Fibroblast of lung (primary cell): ENCODE measurements at regions not wholly inside any gene's neighbourhood (a gene's known extent, or its start where the extent isn't known, plus 50 kb on each side); places are given as distances from the start of the nearest gene placed in this dataset.

Experiments used
- DNase-seq, 2 donors: peaks; one replicate each; pipeline versions ENCODE4 v3.0.0 to v3.0.0-alpha.2; 2010; ENCODE audit warnings: low read depth in 2 of 2
- H2AFZ ChIP-seq: 2 replicates; pipeline ENCODE4 v1.5.1; 2012; ENCODE audit warnings: low read length, control low read depth, inconsistent platforms
- H3K27ac ChIP-seq: 2 replicates; pipeline ENCODE4 v1.5.1; 2011; ENCODE audit warnings: low read length, control low read depth; ENCODE audit not compliant: insufficient read depth
- H3K27me3 ChIP-seq: 2 replicates; pipeline ENCODE4 v1.5.1; 2011; ENCODE audit warnings: mild to moderate bottlenecking, low read length; ENCODE audit not compliant: control insufficient read depth, insufficient read depth
- H3K36me3 ChIP-seq: 2 replicates; pipeline ENCODE4 v1.5.1; 2011; ENCODE audit warnings: low read length; ENCODE audit not compliant: control insufficient read depth, insufficient read depth
- H3K4me1 ChIP-seq: 2 replicates; pipeline ENCODE4 v1.5.1; 2011; ENCODE audit warnings: low read length; ENCODE audit not compliant: control insufficient read depth, insufficient read depth; ENCODE audit errors: extremely low read depth
- H3K4me2 ChIP-seq: 2 replicates; pipeline ENCODE4 v1.5.1; 2011; ENCODE audit warnings: low read length, control low read depth; ENCODE audit not compliant: insufficient read depth; ENCODE audit errors: extremely low read depth
- H3K4me3 ChIP-seq, 4 experiments: fragments of 200-600 bp in 1 of 4; sonication (generic) in 1 of 4; replicated peaks in 1 of 4; 2 replicates each; pipeline ENCODE4 v1.5.1; 2011 to 2016; ENCODE audit warnings: low read length in 4 of 4, low read depth in 3 of 4, mild to moderate bottlenecking in 3 of 4, control low read depth in 2 of 4, inconsistent platforms in 1 of 4, mixed read lengths in 1 of 4; ENCODE audit not compliant: insufficient read depth in 1 of 4; ENCODE audit errors: control extremely low read depth in 1 of 4
- H3K79me2 ChIP-seq: 2 replicates; pipeline ENCODE4 v1.5.1; 2012; ENCODE audit warnings: mild to moderate bottlenecking, low read length, inconsistent platforms; ENCODE audit not compliant: control insufficient read depth, insufficient read depth
- H3K9ac ChIP-seq: 2 replicates; pipeline ENCODE4 v1.5.1; 2011; ENCODE audit warnings: mild to moderate bottlenecking, low read length, control low read depth; ENCODE audit not compliant: insufficient read depth
- H3K9me3 ChIP-seq: 2 replicates; pipeline ENCODE4 v1.5.1; 2012; ENCODE audit warnings: low read depth, low read length; ENCODE audit not compliant: control insufficient read depth, insufficient read depth
- H4K20me1 ChIP-seq: 2 replicates; pipeline ENCODE4 v1.5.1; 2011; ENCODE audit warnings: low read length; ENCODE audit not compliant: control insufficient read depth, insufficient read depth; ENCODE audit errors: extremely low read depth
- EZH2 ChIP-seq: IDR thresholded peaks from 2 replicates; pipeline ENCODE4 v1.5.1; 2012; ENCODE audit warnings: low read length, control low read depth, mild to moderate bottlenecking; ENCODE audit errors: missing control alignments
- TF ChIP-seq, protein P1 (sequence below), 2 donors: IDR thresholded peaks in 1 of 2; conservative IDR thresholded peaks in 1 of 2; 1 replicate in 1 of 2; 2 replicates in 1 of 2; pipeline ENCODE4 v1.5.1; 2011 to 2012; ENCODE audit warnings: low read length in 2 of 2, control low read depth in 1 of 2, inconsistent platforms in 1 of 2, low read depth in 1 of 2, mild to moderate bottlenecking in 1 of 2

GRCh38 chr1:30325999-30326398, 397.4 kb downstream of the MATN1 start:
- H3K9ac ChIP-seq: no peak overlapping the region
- no peak overlapping the region for H3K4me3 ChIP-seq
- H3K4me2 ChIP-seq: no peak overlapping the region
- no peaks in the 10 kb centered on the region for H3K4me1 ChIP-seq
- TF ChIP-seq, protein P1, sequence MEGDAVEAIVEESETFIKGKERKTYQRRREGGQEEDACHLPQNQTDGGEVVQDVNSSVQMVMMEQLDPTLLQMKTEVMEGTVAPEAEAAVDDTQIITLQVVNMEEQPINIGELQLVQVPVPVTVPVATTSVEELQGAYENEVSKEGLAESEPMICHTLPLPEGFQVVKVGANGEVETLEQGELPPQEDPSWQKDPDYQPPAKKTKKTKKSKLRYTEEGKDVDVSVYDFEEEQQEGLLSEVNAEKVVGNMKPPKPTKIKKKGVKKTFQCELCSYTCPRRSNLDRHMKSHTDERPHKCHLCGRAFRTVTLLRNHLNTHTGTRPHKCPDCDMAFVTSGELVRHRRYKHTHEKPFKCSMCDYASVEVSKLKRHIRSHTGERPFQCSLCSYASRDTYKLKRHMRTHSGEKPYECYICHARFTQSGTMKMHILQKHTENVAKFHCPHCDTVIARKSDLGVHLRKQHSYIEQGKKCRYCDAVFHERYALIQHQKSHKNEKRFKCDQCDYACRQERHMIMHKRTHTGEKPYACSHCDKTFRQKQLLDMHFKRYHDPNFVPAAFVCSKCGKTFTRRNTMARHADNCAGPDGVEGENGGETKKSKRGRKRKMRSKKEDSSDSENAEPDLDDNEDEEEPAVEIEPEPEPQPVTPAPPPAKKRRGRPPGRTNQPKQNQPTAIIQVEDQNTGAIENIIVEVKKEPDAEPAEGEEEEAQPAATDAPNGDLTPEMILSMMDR (conservative IDR thresholded peaks at IDR 0.05 in 1 of 2, IDR thresholded peaks at IDR 0.05 in 1 of 2; ENCODE audit: low read depth in 1 of 2, low read length in 2 of 2): no peak
- no peak for TF ChIP-seq EZH2
- no peak for DNase-seq
- H2AFZ ChIP-seq: no peak overlapping the region
- no peaks in the 10 kb centered on the region for H3K27me3 ChIP-seq
- no peaks in the 10 kb centered on the region for H3K36me3 ChIP-seq
- no peak overlapping the region for H3K27ac ChIP-seq
- no peaks in the 10 kb centered on the region for H3K79me2 ChIP-seq
- no peaks in the 10 kb centered on the region for H3K9me3 ChIP-seq
- H4K20me1 ChIP-seq: no peaks in the 10 kb centered on the region

GRCh38 chr1:30325085-30325935, 398.1 kb downstream of the MATN1 start:
- TF ChIP-seq EZH2: no peak
- TF ChIP-seq, protein P1 (conservative IDR thresholded peaks at IDR 0.05 in 1 of 2, IDR thresholded peaks at IDR 0.05 in 1 of 2; ENCODE audit: low read depth in 1 of 2, low read length in 2 of 2): no peak
- Histone ChIP-seq H3K9ac (no peak overlapping the region), H3K27ac (no peak overlapping the region), H2AFZ (no peak overlapping the region), H4K20me1 (no peaks in the 10 kb centered on the region), H3K4me2 (no peak overlapping the region), H3K4me3 (no peak overlapping the region), H3K79me2 (no peaks in the 10 kb centered on the region), H3K36me3 (no peaks in the 10 kb centered on the region), H3K4me1 (no peaks in the 10 kb centered on the region), H3K27me3 (no peaks in the 10 kb centered on the region), H3K9me3 (no peaks in the 10 kb centered on the region)
- no peak for DNase-seq

DNA sequence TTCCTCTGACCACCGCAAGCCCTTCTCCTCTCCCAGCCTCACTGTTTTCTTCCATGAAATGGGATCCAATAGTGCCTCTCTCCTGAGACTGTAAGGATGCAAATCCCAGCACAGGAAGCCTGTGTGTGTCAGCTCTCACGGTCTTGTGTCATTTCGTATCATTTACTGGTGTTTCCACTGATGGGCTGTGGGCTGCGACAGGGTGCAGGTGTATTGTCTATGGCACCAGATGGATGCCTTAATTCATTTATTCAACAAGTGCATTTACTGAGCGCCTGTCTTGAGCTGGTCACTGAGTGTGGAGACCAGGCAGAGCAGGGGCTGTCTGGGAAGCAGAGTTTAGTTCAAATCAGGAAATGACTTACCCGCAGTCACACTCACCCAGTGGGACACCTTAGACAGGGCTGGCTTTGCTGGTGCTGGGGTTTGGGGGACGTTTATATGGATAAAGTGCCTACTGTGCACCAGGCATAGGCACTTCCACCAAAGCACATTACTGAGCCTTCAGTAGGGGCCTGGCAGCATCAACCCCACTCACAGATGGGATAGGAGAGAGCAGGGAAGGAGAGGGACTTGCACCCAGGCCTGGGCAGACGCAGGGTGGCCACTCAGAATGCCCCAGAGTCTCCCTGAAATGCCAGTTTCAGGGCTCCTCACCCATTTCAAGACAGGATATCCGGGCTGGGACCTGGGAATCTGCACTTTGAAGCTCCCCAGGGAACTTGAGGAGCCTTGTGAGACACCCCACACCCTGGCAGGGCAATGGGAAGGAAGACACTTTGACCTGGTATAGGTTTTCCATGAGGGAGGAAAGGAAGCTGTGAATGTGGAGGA, 398.9 kb downstream of the MATN1 start:
- H3K4me3 ChIP-seq: no peak overlapping the region

More for the DNA sequence above, 398.9 kb downstream of the MATN1 start:
- Histone ChIP-seq H3K27ac (no peak overlapping the region), H2AFZ (no peak overlapping the region), H3K79me2 (no peaks in the 10 kb centered on the region), H3K4me1 (no peaks in the 10 kb centered on the region), H3K9me3 (no peaks in the 10 kb centered on the region), H3K9ac (no peak overlapping the region), H4K20me1 (no peaks in the 10 kb centered on the region), H3K36me3 (no peaks in the 10 kb centered on the region), H3K27me3 (no peaks in the 10 kb centered on the region), H3K4me2 (no peak overlapping the region)
- no peak for DNase-seq
- no peak for TF ChIP-seq EZH2
- TF ChIP-seq, protein P1 (conservative IDR thresholded peaks at IDR 0.05 in 1 of 2, IDR thresholded peaks at IDR 0.05 in 1 of 2; ENCODE audit: low read depth in 1 of 2, low read length in 2 of 2): no peak
